CD4-positive, alpha-beta T cell treated with Interleukin-15 for 1 hour (primary cell): ENCODE measurements at regions not wholly inside any gene's neighbourhood (a gene's known extent, or its start where the extent isn't known, plus 50 kb on each side); places are given as distances from the start of the nearest gene placed in this dataset.

Experiments used
- DNase-seq: peaks from one replicate; pipeline ENCODE4 v3.0.0-alpha.2; 2020

- DNase-seq = no peak
These were observed 507.1 kb downstream of the TLE4 start for GRCh38 chr9:80078826-80079225.

GRCh38 chr9:80077059-80077458, 505.3 kb downstream of the TLE4 start:
- no peak for DNase-seq

- DNase-seq = no peak
These were observed 504.4 kb downstream of the TLE4 start for GRCh38 chr9:80076162-80076561.

- DNase-seq = no peak
These were observed 502.7 kb downstream of the TLE4 start for GRCh38 chr9:80074439-80074838.

GRCh38 chr9:80072451-80072850, 500.7 kb downstream of the TLE4 start:
- no peak for DNase-seq

- DNase-seq = no peak
These were observed 498.4 kb downstream of the TLE4 start for GRCh38 chr9:80070071-80070742.

- no peak for DNase-seq
These were observed 495.2 kb downstream of the TLE4 start for GRCh38 chr9:80066931-80067330.

- DNase-seq = no peak
These were observed 490.8 kb downstream of the TLE4 start for GRCh38 chr9:80062567-80062966.

GRCh38 chr9:80061940-80062339, 490.2 kb downstream of the TLE4 start:
- no peak for DNase-seq

- DNase-seq = no peak
These were observed 489.3 kb downstream of the TLE4 start for GRCh38 chr9:80061096-80061495.

GRCh38 chr9:80059979-80060378, 488.2 kb downstream of the TLE4 start:
- DNase-seq = no peak

- DNase-seq = no peak
These were observed 487.4 kb downstream of the TLE4 start for GRCh38 chr9:80059191-80059590.

- DNase-seq = no peak
These were observed 481.1 kb downstream of the TLE4 start for GRCh38 chr9:80052830-80053229.

- no peak for DNase-seq
These were observed 477.5 kb downstream of the TLE4 start for GRCh38 chr9:80049096-80049782.

- no peak for DNase-seq
These were observed 474.7 kb downstream of the TLE4 start for GRCh38 chr9:80046481-80046880.

GRCh38 chr9:80041821-80042220, 470.1 kb downstream of the TLE4 start:
- no peak for DNase-seq

GRCh38 chr9:80040457-80040856, 468.7 kb downstream of the TLE4 start:
- DNase-seq = no peak

GRCh38 chr9:80030801-80031200, 459.0 kb downstream of the TLE4 start:
- DNase-seq = no peak

GRCh38 chr9:80028501-80028900, 456.7 kb downstream of the TLE4 start:
- DNase-seq = no peak

- DNase-seq = no peak
These were observed 454.2 kb downstream of the TLE4 start for GRCh38 chr9:80025796-80026520.

- DNase-seq = no peak
These were observed 453.4 kb downstream of the TLE4 start for GRCh38 chr9:80025131-80025530.

- DNase-seq = no peak
These were observed 448.8 kb downstream of the TLE4 start for GRCh38 chr9:80020530-80020929.

GRCh38 chr9:80020056-80020455, 448.3 kb downstream of the TLE4 start:
- no peak for DNase-seq

- no peak for DNase-seq
These were observed 442.1 kb downstream of the TLE4 start for GRCh38 chr9:80013891-80014290.
